HG03196 (cell line): ENCODE measurements at regions not wholly inside any gene's neighbourhood (a gene's known extent, or its start where the extent isn't known, plus 50 kb on each side); places are given as distances from the start of the nearest gene placed in this dataset.
"Not testable (repeated sequence)": the region's sequence is repeated elsewhere in the genome, so short reads cannot be mapped to it uniquely, and the experiment has no call there.

Experiments used
- ATAC-seq: cut with Tn5 transposase; IDR thresholded peaks from one replicate; pipeline ENCODE4 v1.9.1; 2021; ENCODE audit not compliant: unreplicated experiment

DNA sequence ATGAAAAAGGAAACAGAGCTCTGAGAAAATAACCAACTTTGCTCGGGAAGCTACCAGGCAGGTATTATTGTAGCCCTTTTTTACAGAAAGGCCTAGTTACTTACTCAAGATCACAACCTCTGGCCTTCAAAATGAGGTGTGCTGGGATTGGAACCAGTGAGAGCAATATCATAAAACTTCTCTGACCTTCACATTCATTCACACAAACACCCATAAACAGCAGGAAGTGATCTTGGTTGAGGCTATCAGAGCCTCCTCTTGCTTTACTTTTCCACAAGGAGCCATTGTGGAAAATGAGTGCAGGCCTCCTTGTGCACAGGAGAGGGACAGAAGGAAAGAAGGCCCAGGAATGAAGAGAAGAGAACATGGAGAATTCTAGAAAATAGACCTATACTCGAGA, 204.5 kb upstream of the NPVF start:
- no peak for ATAC-seq

DNA sequence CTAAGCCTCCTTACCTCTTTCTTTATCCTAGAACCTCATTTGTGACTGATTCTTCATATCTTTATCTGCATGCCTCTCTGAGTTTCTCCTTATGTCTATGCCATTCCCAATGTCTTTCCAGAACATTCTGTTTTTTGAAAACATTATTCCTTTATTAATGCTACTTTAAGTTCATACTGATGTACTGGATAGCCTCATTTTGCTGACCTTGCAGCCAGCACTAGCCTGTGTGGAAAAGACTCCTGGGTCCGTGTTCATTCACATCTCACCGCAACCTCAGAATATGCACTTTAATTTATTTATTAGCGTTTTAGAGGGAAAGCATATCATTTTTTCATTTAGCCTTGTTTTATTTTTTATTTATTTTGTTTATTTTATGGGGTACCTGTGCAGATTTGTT, 208.1 kb upstream of the NPVF start:
- no peak for ATAC-seq

DNA sequence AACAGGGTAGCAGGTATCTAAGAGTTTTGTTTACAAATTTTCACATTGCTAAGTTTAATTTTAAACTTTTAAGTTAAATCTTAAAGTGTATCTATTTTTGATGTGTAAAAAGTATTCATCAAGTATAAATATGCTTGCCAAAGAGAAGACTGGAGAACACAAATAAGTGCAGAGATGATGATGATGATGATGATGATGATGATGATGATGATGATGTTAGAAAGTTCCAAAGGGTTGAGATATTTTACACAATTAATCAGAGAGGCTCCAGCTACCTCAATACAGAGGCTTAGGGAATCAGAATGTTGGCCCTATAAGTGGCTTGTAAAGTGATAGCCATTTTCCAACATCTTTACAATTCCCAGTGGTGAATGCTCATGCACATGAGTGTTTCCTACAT, 209.0 kb upstream of the NPVF start:
- ATAC-seq, result no peak

DNA sequence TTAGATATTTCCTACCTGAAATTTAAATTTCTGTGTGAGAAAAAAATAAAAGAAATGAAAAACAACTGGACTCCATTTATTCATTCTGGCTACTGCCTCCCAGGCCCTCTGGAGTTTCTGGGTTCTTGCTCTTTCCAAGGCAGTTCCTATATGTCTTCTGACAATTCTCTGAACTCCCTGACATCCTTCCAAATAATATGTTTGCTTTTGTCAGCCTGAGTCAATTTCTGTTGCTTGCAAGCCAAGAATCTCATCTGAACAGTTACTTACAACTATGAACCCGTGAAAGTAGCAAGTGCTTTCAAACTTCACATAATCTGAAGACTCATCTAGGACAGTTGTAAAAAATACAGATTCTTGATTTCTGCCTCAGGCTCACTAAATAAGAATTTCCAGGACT, 216.7 kb upstream of the NPVF start:
- ATAC-seq, result no peak

DNA sequence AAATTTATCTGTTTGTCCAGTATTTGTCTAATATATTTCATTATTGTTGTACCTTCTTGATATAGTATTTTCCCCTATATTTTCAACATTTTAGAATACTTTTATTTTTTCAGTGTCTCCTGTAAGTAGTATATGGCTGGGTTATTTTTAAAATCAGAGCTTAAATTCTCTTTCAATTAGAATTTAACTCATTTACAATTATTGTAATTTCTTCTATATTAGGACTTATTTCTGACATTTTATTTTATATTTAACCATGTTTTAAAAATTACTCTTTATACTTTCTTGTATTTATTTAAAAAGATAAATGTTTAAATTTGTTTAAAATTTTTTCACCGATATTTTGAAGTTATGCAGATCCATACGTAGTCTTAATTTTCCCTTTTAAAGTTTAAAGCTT, 220.0 kb upstream of the NPVF start:
- no peak for ATAC-seq

DNA sequence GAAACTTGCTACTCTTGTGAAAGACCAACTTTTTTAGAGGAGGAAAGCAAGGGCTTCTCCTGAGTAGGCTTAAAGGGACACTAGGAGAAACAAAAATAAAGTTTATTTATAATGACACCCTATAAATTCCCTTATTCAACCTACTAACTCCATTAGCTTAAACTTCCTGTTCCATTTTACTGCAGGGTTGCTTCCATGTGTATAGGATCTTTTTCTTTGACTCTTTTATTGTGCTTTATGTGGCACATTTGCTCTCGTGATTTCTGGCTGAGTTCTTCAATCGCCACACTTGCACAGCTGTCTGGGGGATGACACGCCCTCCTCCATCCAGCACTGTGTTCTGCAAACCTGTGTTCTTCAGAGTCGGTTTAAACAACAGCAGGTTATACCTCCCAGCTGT, 225.7 kb upstream of the NPVF start:
- no peak for ATAC-seq

DNA sequence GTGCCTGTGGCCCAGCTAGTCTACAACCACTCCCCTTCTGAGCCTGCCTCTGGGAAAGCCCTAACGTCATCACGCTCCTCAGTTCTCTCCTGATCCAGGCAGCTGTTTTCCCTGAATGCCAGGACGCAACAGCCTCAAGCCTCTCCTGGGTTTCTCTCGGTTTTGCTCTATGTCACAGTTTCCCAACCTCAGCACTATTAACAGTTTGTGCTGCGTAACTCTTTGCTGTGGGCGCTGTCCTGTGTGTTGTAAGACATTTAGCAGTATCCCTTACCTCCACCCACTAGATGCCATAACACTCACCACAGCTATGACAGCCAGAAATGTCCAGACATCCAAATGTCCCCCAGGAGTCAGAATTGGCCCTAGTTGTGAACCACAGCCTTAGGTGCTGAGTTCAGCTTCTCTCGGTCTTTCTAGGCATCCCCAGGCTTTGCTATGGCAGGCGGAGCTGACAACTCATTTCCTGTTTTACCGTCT, 226.3 kb upstream of the NPVF start:
- ATAC-seq, result no peak

DNA sequence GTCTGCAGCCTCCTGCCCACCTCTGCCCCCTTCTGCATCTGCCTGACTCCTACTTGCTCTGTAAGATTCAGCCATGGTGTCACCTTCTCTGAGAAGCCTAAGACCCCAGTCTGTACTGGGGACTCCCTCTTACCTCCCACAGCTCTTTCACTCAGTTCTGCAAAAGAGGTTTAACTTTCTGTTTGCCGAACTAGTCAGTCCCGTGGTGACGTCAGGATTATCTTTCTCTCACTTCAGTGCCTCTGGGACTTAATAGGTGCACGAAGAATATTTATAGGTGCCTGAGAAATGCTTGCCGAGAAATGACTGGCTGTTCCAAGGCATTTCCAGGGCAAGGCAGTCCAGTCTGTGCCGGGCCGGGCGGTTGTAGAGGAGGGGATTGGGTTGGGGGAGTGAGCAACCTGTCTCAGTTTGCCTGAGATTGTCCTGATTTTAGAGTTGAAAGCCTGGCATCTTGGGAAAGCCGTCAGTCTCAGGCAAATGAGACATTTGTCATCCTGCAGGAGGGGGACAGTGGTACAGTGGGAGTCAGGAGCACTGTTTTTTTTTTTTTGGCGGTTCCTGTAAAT, 227.5 kb upstream of the NPVF start:
- ATAC-seq, result no peak

DNA sequence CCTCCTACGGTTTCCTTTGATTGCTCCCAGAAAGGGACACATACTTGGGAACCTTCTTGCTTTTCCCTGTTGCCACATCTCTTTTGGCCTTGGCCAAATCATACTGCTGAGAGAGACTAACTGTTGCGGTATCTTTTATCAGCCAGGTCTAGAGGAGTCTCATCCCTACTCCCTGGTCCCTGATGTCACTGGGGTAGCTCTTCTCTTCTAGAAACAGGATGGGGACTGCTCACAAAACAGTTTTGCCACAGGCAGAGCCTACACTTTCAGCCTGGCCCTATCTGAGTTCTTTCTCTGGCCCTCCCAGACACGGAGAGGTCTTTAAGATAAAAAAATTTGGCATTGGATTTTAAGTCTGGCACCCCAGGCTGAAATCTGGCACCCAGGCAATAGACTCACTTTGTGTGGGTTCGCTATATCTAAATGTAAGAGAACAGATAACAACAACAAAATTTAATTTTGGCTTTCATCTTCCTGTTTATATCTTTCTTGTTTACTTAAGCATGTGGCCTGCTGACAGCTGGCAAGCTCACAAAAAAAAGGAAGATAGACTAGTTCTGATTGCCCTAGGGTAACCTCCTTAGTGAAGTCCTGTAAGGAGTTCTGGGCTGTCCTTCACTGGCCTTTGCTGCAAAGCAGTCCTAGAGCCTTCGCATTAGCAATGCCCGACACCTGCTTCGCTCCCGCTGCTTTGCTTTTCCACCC, 228.3 kb upstream of the NPVF start:
- ATAC-seq, result no peak

DNA sequence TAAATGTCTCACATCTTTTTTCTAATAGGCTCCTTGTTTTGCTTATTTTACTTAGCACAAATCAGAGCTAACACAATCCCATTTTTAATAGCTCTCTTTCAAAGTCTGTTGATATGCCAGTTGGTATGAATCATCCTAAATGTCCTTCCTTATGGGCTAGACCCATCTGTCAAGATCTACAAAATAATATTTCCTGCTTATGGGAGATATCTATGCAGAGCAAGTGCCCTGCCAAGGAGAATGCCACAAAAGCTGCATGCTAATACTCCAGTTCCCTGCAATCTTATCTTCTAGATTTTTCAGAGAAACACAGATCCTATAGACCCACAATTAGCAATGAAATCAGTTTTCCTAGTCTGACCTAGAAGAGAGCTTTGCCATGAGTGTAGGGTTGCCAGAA, 230.8 kb upstream of the NPVF start:
- ATAC-seq, result no peak

DNA sequence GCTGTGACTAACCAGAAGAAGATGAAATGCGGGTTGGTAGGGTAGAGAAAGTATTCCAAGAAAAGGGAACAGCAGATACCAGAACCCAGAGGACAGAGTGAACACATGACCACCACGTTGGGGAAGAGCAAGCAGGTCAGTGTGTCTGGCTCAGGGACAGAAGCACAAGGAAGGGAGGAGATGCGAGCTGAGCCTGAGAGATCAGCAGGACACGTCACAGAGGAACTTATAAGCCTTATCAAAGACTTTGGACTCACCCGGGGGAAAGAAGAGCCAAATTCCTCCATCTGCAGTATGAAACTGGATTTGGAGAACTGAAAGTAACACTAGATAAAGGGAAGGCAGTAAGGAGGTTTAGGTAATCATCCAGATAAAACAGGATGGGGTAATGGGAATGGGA, 232.1 kb upstream of the NPVF start:
- no peak for ATAC-seq

DNA sequence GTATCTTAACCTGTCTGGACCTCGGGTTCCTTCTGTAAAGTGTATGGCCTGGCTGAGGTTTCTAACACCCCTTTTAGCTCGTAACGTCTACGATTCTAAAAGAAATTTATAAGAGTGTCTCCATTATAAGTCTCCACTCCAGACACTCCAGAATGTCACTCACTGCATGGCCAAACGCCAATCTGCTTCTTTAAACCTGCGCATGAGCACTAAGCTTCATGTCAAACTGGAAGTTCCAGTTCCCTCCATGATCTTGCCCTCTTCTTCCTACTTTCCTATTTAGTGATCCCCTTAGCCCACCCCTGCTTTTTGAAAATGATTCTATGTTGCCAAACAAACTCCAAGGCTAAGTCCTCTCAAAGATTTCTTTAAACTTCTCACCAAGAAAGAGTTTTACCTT, 241.4 kb upstream of the NPVF start:
- ATAC-seq, result no peak

DNA sequence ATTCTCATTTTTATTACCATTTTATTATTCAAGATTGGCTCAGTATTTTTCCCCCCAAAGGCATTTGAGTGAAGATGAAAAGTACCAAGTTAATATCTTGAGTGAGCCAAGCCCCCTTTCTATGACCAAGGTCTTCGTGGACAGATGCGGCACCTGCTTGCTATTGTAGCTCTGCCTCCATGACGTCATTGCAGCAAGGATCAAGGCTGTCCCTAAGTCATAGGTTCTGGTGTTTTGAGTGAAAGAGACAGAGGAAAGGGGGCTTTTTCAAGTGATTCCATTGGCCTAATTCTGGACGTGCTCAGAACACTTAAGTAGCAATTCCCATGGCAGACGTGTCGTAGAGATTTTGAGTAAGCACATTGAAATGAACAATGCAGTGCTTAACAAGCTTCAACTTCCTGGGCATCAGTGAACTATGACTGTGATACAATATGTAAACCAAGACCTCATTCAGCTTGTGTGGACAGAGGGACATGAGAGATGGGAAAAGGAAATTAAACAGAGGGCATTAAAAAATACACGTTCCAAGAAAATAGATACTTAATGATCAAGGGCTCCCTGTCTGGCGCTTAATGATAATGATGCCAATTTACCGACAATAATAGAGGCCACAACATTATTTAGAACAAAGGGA, 248.7 kb upstream of the NPVF start:
- no peak for ATAC-seq

DNA sequence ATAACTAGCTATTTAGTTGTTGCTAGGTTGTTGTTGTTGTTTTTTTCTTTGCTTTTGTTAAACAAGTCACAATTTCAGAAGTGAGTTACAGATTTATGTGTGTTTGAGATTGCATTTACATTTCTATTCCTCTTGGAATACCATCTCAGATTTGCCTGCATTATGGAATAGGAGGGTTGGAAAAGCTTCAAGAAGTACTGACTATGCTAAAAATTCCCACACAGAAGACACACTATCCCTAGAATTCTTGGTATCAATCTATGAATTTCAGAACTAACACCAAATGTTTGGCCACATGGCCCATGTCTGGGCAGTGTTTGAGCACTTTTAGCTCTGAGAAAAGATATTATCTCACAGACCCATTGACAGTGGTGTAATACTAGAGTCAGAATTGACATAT, 249.9 kb upstream of the NPVF start:
- ATAC-seq, result not testable (repeated sequence)

DNA sequence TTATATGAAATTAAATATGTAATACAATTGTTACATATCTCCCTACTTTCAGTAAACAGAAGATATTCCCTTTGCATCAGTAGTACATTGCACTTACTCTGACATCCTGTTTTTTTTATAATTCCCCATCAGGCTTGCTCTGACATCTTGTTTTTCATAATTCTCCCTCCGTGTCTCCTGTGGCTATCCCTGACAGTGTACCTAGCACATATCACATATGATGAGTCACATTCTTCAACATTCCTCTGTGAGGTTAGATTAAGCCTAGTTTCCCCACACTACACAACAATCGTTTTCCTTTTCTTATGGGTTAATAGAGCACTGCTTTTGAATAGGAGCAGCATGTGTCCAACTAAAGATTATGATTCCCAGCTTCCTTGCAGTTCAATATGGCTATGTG, 250.6 kb upstream of the NPVF start:
- no peak for ATAC-seq

DNA sequence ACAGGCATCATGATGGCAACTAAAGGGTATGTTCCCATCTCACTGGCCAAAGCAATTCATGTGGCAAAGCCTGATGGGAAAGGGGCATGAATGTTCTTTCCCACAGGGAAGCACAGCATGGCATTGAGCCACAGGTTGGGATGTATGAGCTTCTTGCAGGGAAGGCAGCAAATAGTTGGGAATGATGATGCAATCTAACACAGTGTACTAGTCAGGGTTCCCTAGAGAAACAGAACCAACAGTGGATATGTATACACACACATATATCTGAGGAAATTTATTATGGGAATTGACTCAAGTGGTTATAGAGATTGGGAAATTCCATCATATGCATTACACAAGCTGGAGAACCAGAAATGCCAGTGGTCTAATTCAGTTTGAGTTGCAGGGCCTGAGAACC, 253.6 kb upstream of the NPVF start:
- no peak for ATAC-seq

DNA sequence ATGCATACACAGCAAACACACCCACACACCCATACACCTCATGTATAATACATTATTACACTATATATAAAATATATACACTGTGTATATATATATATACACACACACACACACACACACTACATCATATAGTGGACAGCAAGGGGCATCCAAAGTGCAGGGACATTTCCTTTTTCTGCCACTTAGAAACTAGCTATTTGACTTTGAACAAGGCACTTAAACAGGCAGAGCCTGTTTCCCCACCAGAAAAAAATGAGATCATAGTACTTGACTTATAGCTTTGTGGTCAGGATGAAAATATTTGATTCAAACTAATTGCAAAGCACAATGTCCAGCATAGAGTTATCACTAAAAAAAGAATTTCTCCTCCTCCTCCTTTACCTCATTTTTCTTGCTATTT, 254.3 kb upstream of the NPVF start:
- no peak for ATAC-seq

DNA sequence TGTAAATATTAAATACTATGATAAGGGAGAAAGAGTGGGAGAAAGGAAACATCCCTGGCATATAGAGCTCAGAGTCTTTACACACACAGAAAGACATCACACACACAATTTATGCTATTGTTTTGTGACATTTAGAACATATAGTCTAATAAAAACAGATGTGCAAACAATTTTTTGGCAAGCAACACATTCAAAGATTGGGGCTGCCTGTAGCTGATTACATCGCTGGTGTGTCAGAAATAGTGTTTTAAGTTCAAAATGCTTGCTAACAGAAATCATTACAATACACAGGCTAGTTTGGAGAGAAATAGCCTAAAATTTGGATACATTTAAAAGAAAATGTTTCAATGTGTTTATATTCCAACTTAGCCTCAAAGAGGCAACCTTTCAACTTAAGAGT, 256.7 kb upstream of the NPVF start:
- ATAC-seq, result no peak

DNA sequence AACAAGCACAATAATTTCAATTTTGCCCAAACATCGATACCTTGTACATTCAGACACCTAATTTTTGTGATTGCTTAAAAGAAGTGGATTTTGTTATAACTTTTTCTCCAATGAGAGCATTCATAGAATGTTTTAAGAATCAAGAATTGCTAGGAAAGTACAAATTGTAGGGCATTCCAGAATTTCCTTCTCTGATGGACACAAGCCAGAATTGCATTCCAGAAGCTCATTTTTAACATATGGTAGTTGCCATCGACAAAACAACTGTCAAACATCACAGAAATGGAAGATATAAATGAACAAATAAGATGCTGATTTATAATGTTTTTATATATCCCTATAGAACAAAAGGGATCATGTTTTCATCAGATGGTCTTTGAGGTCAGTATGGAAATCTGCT, 258.4 kb upstream of the NPVF start:
- no peak for ATAC-seq

DNA sequence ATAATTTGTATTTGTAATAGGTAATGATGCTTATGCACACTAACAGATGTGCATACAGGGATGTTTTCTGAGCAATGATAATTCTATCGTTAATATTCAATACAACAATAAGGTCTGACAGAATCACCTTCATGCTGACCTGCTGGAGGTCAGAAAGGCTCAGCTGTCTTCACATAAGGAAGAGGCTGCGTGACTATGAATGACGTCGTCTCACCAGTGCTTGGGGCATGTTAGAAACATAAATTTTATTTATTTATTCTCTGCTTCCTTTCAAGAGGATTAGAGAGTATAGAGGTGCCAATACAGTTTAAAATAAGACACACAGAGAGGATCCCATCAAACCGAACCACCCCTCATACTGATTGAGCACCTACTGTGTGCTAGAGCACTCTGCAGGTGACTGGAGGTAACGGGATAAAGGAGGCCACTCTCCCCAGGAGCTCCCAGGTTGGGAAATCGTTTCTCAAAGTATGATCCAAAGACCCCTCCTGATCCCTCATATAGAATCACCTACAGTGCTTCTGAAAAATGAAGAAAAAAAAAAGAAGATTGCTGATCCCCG, 265.6 kb upstream of the NPVF start:
- ATAC-seq, result no peak

DNA sequence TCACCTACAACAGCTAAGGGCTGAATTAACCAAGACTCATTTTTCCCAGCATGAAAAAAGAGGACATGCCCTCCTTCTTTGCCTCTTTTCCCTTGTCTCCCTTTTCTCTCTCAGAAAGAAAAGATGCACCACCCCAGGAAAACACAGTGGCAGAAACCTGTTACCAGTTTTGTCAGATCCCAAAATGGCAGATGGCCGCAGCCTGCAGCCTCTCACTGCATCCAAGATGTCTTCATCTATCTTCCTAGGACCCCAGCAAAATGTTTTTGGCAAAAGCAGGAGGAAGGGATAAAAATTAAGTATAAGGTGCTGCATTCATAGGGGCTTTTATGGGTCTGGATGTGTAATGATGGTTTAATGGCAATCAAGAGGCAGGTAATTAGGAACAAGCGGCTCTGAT, 266.6 kb upstream of the NPVF start:
- ATAC-seq, result no peak
